Midbrain (tissue), 1 donor: ENCODE measurements at regions not wholly inside any gene's neighbourhood (a gene's known extent, or its start where the extent isn't known, plus 50 kb on each side); places are given as distances from the start of the nearest gene placed in this dataset.

Experiments used
- DNase-seq: peaks from one replicate; lab custom pipeline; 2025; lab: John Stamatoyannopoulos, UW

- DNase-seq, result no peak
Measured at GRCh38 chr1:30198795-30199403, 524.5 kb downstream of the MATN1 start.

GRCh38 chr1:30198451-30198760 lies 525.0 kb downstream of the MATN1 start:
- DNase-seq, result no peak

GRCh38 chr1:30197639-30198450 lies 525.5 kb downstream of the MATN1 start:
- no peak for DNase-seq

- DNase-seq, result no peak
Measured at GRCh38 chr1:30196872-30197638, 526.3 kb downstream of the MATN1 start.

- DNase-seq, result no peak
Measured at GRCh38 chr1:30196457-30196856, 526.9 kb downstream of the MATN1 start.

- DNase-seq, result no peak
Measured at GRCh38 chr1:30195424-30196134, 527.8 kb downstream of the MATN1 start.

GRCh38 chr1:30194741-30195423 lies 528.5 kb downstream of the MATN1 start:
- no peak for DNase-seq

GRCh38 chr1:30194046-30194619 lies 529.3 kb downstream of the MATN1 start:
- DNase-seq, result no peak

- DNase-seq, result no peak
Measured at GRCh38 chr1:30192969-30193630, 530.3 kb downstream of the MATN1 start.

- DNase-seq, result no peak
Measured at GRCh38 chr1:30191154-30191702, 532.2 kb downstream of the MATN1 start.

GRCh38 chr1:30190511-30191153 lies 532.8 kb downstream of the MATN1 start:
- DNase-seq, result no peak

- no peak for DNase-seq
Measured at GRCh38 chr1:30189818-30190500, 533.4 kb downstream of the MATN1 start.

GRCh38 chr1:30188999-30189398 lies 534.4 kb downstream of the MATN1 start:
- no peak for DNase-seq

GRCh38 chr1:30188329-30188728 lies 535.1 kb downstream of the MATN1 start:
- DNase-seq, result no peak

- no peak for DNase-seq
Measured at GRCh38 chr1:30187413-30188023, 535.9 kb downstream of the MATN1 start.

GRCh38 chr1:30186586-30186985 lies 536.8 kb downstream of the MATN1 start:
- no peak for DNase-seq

- no peak for DNase-seq
Measured at GRCh38 chr1:30185809-30186208, 537.6 kb downstream of the MATN1 start.

GRCh38 chr1:30185313-30185712 lies 538.1 kb downstream of the MATN1 start:
- DNase-seq, result no peak
